Type B pancreatic cell (in vitro differentiated cells): ENCODE measurements at regions not wholly inside any gene's neighbourhood (a gene's known extent, or its start where the extent isn't known, plus 50 kb on each side); places are given as distances from the start of the nearest gene placed in this dataset.

Experiments used
- DNase-seq: peaks from one replicate; pipeline ENCODE4 v3.0.0; 2021; ENCODE audit warnings: mixed read lengths; ENCODE audit not compliant: unreplicated experiment; ENCODE audit errors: extremely low spot score
- H3K27ac Mint-ChIP-seq: 2 replicates; pipeline ENCODE4 v1.8.0; 2021; ENCODE audit warnings: mild to moderate bottlenecking, mixed read lengths
- H3K27me3 Mint-ChIP-seq: 2 replicates; pipeline ENCODE4 v1.8.0; 2021; ENCODE audit warnings: mixed read lengths
- H3K36me3 Mint-ChIP-seq: 2 replicates; pipeline ENCODE4 v1.8.0; 2021; ENCODE audit warnings: mixed read lengths
- H3K4me1 Mint-ChIP-seq: one replicate; pipeline ENCODE4 v1.8.0; 2021; ENCODE audit warnings: mixed read lengths; ENCODE audit not compliant: unreplicated experiment
- H3K4me3 Mint-ChIP-seq: 2 replicates; pipeline ENCODE4 v1.8.0; 2021; ENCODE audit warnings: mild to moderate bottlenecking, mixed read lengths
- H3K9me3 Mint-ChIP-seq: 2 replicates; pipeline ENCODE4 v1.8.0; 2021; ENCODE audit warnings: mixed read lengths
- TF ChIP-seq, protein P1 (sequence below): fragments of 200-600 bp; sonication (generic); conservative IDR thresholded peaks from 2 replicates; pipeline ENCODE4 v1.5.0; 2021; ENCODE audit warnings: antibody characterized with exemption, mild to moderate bottlenecking

DNA sequence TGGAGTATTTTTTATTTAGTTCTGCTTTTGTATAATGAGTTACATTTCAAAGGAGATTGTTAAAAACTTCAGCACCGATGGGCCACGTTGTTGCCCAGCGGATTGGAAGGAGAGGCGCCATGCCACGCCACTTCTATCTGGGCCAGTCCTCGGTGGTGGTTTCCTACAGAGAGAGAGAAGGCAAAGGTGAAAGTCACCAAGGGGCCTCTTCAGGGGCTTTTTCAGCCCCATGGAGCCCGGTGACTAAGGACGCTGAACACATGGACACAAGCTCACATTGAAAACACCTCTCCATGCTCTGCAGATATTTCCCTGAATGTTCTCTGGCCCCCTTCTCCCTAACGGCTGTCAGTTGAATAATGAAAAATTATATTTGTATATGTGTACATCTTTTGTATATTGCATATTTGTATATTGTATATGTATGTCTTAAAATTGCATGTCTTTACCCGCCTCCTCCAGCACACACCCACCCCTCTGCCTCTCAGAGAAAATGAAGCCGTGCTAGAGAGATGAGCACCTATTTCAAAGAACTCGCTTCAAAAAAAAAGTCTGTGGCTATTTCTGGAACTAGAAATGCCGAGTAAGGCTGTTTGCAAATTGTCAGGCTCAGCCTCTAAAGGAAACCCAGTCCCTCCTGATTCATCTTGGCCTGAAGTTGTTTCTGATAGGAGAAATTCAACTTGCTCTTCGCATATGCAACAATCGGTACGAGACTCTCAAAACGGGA, 91.9 kb upstream of the CDH4 start:
- H3K9me3 Mint-ChIP-seq: no peaks in the 10 kb centered on the region
- H3K4me1 Mint-ChIP-seq: no peaks in the 10 kb centered on the region
- peaks cover 16% of the 10 kb centered on the region for H3K27me3 Mint-ChIP-seq

DNA sequence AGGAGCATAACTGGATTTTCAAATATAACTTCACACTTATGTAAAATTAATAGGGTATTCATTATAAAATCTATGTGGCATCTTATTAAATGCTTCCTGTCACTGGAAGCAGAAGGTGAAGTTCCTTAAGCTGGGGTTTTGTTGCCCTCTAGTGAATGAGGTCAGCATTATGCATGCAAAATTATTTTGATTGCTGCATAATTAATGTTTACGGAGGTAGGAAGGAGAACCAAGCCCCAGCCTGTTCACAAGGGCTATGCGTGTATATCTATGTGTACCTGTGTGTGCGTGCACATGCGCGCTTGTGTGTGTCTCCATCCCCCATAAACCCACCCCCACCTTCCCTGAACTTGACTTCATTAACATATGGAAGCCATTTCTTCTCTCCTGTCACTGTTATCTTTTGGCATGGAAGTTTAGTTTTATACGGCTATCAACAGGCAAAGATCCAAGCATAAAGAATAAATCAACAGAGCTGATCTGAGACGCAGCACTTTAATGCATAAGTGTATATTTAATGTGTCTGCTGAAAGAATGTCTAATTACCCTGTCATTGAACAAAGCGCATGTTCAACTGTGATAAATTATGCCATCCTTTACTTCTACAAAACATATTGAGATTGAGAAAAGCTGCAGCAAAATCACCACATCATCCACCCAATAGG, 90.2 kb upstream of the CDH4 start:
- no peaks in the 10 kb centered on the region for H3K4me1 Mint-ChIP-seq
- no peak for DNase-seq
- TF ChIP-seq, protein P1, sequence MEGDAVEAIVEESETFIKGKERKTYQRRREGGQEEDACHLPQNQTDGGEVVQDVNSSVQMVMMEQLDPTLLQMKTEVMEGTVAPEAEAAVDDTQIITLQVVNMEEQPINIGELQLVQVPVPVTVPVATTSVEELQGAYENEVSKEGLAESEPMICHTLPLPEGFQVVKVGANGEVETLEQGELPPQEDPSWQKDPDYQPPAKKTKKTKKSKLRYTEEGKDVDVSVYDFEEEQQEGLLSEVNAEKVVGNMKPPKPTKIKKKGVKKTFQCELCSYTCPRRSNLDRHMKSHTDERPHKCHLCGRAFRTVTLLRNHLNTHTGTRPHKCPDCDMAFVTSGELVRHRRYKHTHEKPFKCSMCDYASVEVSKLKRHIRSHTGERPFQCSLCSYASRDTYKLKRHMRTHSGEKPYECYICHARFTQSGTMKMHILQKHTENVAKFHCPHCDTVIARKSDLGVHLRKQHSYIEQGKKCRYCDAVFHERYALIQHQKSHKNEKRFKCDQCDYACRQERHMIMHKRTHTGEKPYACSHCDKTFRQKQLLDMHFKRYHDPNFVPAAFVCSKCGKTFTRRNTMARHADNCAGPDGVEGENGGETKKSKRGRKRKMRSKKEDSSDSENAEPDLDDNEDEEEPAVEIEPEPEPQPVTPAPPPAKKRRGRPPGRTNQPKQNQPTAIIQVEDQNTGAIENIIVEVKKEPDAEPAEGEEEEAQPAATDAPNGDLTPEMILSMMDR: no peak
- no peak overlapping the region for H3K4me3 Mint-ChIP-seq
- H3K27ac Mint-ChIP-seq: no peak overlapping the region
- no peaks in the 10 kb centered on the region for H3K9me3 Mint-ChIP-seq
- H3K27me3 Mint-ChIP-seq: peaks cover 16% of the 10 kb centered on the region
- no peaks in the 10 kb centered on the region for H3K36me3 Mint-ChIP-seq

More for the DNA sequence above, 91.9 kb upstream of the CDH4 start:
- Mint-ChIP-seq H3K36me3 (no peaks in the 10 kb centered on the region), H3K27ac (no peak overlapping the region), H3K4me3 (no peak overlapping the region)
- no peak for DNase-seq
- TF ChIP-seq, protein P1: no peak

DNA sequence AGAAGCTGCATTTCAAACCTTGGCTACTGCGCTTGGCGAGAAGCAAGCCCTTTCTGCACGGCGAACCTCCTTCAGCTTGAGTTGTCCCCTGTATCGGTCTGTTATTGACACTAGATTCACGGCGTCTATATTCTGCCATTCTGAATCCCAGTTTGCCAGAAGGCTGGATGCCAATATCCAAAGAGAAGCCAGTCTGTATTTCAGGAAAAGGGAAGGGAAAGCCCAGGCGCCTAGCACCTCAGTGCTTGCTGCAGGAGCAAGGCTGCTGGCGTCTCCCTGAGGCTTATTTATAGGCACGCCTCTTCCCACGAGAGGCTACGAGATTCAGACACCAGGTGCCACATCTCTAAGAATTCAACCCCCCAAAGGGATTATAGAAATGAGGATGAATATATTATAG, 89.6 kb upstream of the CDH4 start:
- Mint-ChIP-seq H3K9me3 (no peaks in the 10 kb centered on the region), H3K4me3 (no peak overlapping the region), H3K27me3 (peaks cover 17% of the 10 kb centered on the region), H3K4me1 (no peaks in the 10 kb centered on the region), H3K27ac (no peak overlapping the region), H3K36me3 (no peaks in the 10 kb centered on the region)
- TF ChIP-seq, protein P1: no peak
- DNase-seq: no peak

DNA sequence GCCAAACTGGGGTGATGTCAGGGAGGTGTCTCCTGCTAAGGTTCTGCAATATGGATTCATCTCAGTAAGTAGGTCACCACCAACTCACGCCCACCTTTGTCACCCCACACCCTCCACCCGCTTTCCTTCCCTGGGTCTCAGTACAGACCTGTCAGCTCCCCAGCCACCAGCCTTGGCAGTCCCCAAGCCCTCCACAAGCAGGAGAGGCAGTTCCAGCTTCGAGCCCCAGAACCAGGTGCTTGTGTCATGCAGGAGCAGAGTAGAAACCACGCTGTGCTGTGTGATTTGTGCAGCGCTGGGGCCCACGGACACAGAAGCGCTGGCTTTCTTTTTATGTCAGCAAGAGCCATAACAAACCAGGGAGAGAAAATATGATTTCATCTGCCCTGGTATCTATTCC, 89.0 kb upstream of the CDH4 start:
- Mint-ChIP-seq H3K27me3 (peaks cover 20% of the 10 kb centered on the region), H3K4me1 (no peaks in the 10 kb centered on the region), H3K9me3 (no peaks in the 10 kb centered on the region), H3K36me3 (no peaks in the 10 kb centered on the region), H3K4me3 (no peak overlapping the region), H3K27ac (no peak overlapping the region)
- no peak for DNase-seq
- TF ChIP-seq, protein P1: no peak

DNA sequence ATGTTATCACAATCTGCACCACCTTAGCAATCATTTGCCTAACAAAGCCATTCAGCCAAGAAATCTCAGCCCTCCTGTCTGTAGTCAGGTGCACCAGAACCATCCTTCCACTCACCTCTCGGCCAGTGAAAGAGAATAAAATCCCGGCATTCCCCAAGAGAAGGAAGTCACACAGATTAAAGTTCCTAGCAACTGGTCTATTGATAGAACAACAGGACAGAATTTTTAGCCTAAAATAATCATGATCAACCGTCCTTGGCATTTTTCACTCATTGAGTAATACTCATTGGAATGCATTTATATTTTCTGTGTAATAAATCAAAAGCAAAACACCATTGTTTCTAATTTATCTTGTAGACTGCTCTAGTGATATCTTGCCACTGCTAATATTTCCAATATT, 85.7 kb upstream of the CDH4 start:
- Mint-ChIP-seq H3K4me3 (no peak overlapping the region), H3K4me1 (no peaks in the 10 kb centered on the region), H3K36me3 (no peaks in the 10 kb centered on the region), H3K9me3 (no peaks in the 10 kb centered on the region), H3K27me3 (peaks cover 26% of the 10 kb centered on the region), H3K27ac (no peak overlapping the region)
- TF ChIP-seq, protein P1: no peak
- no peak for DNase-seq
